ENCODE measurements at regions not wholly inside any gene's neighbourhood (a gene's known extent, or its start where the extent isn't known, plus 50 kb on each side); places are given as distances from the start of the nearest gene placed in this dataset.

DNA sequence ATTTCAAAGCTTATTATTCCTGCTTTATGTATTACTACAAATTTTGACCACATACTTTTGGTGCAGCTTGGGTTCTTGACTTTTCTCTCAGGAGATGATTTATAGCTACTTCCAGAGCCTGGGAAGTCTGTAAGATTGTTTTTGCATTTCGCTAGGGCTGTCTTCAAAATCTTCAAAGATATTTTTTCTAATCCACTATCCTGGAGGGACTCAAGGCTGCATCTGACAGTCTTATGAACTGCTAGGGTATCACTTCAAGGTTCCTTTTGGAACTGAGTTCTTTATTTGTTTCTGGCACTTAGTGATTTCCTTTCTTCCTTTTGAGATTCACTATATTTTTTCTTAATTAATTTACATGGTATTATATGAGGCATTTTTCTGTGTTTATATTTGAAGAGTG, 90.0 kb upstream of the LYPLAL1 start (continued):
- TF ChIP-seq, protein P1, sequence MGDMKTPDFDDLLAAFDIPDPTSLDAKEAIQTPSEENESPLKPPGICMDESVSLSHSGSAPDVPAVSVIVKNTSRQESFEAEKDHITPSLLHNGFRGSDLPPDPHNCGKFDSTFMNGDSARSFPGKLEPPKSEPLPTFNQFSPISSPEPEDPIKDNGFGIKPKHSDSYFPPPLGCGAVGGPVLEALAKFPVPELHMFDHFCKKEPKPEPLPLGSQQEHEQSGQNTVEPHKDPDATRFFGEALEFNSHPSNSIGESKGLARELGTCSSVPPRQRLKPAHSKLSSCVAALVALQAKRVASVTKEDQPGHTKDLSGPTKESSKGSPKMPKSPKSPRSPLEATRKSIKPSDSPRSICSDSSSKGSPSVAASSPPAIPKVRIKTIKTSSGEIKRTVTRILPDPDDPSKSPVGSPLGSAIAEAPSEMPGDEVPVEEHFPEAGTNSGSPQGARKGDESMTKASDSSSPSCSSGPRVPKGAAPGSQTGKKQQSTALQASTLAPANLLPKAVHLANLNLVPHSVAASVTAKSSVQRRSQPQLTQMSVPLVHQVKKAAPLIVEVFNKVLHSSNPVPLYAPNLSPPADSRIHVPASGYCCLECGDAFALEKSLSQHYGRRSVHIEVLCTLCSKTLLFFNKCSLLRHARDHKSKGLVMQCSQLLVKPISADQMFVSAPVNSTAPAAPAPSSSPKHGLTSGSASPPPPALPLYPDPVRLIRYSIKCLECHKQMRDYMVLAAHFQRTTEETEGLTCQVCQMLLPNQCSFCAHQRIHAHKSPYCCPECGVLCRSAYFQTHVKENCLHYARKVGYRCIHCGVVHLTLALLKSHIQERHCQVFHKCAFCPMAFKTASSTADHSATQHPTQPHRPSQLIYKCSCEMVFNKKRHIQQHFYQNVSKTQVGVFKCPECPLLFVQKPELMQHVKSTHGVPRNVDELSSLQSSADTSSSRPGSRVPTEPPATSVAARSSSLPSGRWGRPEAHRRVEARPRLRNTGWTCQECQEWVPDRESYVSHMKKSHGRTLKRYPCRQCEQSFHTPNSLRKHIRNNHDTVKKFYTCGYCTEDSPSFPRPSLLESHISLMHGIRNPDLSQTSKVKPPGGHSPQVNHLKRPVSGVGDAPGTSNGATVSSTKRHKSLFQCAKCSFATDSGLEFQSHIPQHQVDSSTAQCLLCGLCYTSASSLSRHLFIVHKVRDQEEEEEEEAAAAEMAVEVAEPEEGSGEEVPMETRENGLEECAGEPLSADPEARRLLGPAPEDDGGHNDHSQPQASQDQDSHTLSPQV (IDR thresholded peaks at IDR 0.05): no peak
- TF ChIP-seq ZNF274 (IDR thresholded peaks at IDR 0.05; ENCODE audit: insufficient read depth, insufficient read length) (no peak), SMARCA5 (IDR thresholded peaks at IDR 0.05) (no peak), RFX5 (IDR thresholded peaks at IDR 0.05; ENCODE audit: low read depth, low read length) (no peak), POLR2A (IDR thresholded peaks at IDR 0.05; ENCODE audit: low read depth, low read length) (no peak)
- TF ChIP-seq, protein P2, sequence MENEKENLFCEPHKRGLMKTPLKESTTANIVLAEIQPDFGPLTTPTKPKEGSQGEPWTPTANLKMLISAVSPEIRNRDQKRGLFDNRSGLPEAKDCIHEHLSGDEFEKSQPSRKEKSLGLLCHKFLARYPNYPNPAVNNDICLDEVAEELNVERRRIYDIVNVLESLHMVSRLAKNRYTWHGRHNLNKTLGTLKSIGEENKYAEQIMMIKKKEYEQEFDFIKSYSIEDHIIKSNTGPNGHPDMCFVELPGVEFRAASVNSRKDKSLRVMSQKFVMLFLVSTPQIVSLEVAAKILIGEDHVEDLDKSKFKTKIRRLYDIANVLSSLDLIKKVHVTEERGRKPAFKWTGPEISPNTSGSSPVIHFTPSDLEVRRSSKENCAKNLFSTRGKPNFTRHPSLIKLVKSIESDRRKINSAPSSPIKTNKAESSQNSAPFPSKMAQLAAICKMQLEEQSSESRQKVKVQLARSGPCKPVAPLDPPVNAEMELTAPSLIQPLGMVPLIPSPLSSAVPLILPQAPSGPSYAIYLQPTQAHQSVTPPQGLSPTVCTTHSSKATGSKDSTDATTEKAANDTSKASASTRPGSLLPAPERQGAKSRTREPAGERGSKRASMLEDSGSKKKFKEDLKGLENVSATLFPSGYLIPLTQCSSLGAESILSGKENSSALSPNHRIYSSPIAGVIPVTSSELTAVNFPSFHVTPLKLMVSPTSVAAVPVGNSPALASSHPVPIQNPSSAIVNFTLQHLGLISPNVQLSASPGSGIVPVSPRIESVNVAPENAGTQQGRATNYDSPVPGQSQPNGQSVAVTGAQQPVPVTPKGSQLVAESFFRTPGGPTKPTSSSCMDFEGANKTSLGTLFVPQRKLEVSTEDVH (IDR thresholded peaks at IDR 0.05; ENCODE audit: low read depth, partially characterized antibody): no peak

DNA sequence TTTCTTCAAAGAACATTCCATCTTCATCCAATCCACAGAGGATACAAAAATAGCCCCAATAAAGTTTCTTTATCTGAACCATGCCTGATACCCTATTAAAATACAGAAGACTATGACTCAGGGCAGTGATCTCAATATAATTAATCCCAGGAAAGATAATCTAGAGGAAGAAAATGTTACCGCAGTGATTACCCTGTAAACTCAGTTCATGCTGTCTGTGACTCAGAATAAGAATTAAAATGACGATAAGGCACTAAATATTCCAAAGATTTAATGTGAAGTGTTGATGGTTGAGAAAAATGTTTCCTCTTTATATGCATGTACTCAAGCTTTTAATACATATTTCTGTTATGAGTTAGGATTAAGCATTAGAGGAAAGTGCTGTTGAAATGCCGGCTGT, 88.6 kb upstream of the LYPLAL1 start:
- intact Hi-C loops (cut with micrococcal nuclease; ENCODE audit: unreplicated experiment) (no loop called here), in situ Hi-C loops (cut with MboI) (no loop called here)
- DNase-seq (ENCODE audit: low read depth, low spot score) (no peak), FAIRE-seq (no peak), ATAC-seq (no peak)
- Histone ChIP-seq H3K36me3 (ENCODE audit: control insufficient read depth in 2 of 2, insufficient read depth in 2 of 2, low read length in 1 of 2) (no peaks in the 10 kb centered on the region), H4K20me1 (ENCODE audit: control insufficient read depth, insufficient read depth) (no peaks in the 10 kb centered on the region), H3K4me3 (no peak overlapping the region), H3K9ac (ENCODE audit: control insufficient read depth, insufficient read depth, low read length) (no peak overlapping the region), H3K27ac (ENCODE audit: control insufficient read depth, insufficient read depth) (no peak overlapping the region), H3K79me2 (ENCODE audit: control insufficient read depth, insufficient read depth, low read length) (no peaks in the 10 kb centered on the region), H3K27me3 (replicated peaks in 1 of 2; ENCODE audit: control insufficient read depth in 2 of 2, insufficient read depth in 2 of 2, low read length in 1 of 2) (no peaks in the 10 kb centered on the region), H3K9me3 (replicated peaks; ENCODE audit: control insufficient read depth, insufficient read depth, low read length) (no peaks in the 10 kb centered on the region), H2AFZ (ENCODE audit: control insufficient read depth, low read depth, low read length) (no peak overlapping the region), H3K4me1 (ENCODE audit: control insufficient read depth, insufficient read depth, low read length) (peaks cover 19% of the 10 kb centered on the region), H3K4me2 (ENCODE audit: control insufficient read depth, insufficient read depth) (no peak overlapping the region)
- WGBS (ENCODE audit: insufficient coverage, insufficient replicate concordance, low lambda C conversion rate, missing lambda C conversion rate): 87% methylated on average over 3 of the region's 3 CpGs
- ChIA-PET POLR2A (no interaction called here), CTCF (no interaction called here), RAD21 (ENCODE audit: unreplicated experiment) (no interaction called here), SMC1A (ENCODE audit: uncharacterized antibody, unreplicated experiment) (no interaction called here)
- no TSS peak for BruUV-seq (replicated peaks)
- TF ChIP-seq EP300 (IDR thresholded peaks at IDR 0.05; ENCODE audit: borderline replicate concordance in 1 of 2, control insufficient read depth in 1 of 2, low read depth in 2 of 2, low read length in 2 of 2) (no peak), TAF1 (IDR thresholded peaks at IDR 0.05; ENCODE audit: borderline replicate concordance, low read depth, low read length) (no peak), NRF1 (conservative IDR thresholded peaks at IDR 0.05; ENCODE audit: low read depth, low read length) (no peak)

Data from GM12878 (cell line).